ENCODE measurements at regions not wholly inside any gene's neighbourhood (a gene's known extent, or its start where the extent isn't known, plus 50 kb on each side); places are given as distances from the start of the nearest gene placed in this dataset.

DNA sequence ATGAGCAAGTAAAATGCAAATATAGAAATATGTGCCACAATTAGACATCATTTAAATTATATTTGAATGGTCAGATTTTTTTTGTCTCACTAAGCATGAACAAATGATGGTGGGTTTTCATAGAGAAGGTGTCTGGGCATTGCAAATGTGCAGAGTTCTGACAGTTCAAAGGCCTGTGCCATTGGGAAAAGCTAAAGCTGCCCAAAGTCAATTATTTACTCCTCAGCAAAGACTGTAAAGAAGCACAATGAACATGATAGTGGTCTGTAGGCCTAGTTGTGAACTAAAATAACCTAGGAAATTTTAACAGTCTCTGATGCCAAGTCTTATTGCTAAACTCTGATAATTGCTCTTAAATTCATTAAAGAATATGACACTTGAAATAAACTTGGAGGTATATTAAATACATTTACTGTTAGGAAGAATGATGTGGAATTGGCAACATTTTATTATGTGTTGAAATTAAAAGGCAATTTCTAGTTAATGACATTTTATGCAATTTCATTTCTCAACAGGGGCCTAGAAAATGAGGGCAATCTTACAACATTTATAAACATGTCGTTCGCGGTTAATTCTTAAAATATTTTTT, 874.3 kb upstream of the ADAMTS5 start:
- H3K27ac ChIP-seq (ENCODE audit: low read depth, low read length) = no peak overlapping the region
- H3K4me1 ChIP-seq (ENCODE audit: control insufficient read depth in 3 of 3, insufficient read depth in 3 of 3, low read length in 3 of 3) = no peaks in the 10 kb centered on the region
- no peak overlapping the region for H3K9ac ChIP-seq (ENCODE audit: low read depth in 1 of 3, low read length in 3 of 3)
- H3K4me3 ChIP-seq (ENCODE audit: low read length in 3 of 3) = no peak overlapping the region
- no peaks in the 10 kb centered on the region for H3K27me3 ChIP-seq (ENCODE audit: control insufficient read depth in 3 of 3, insufficient read depth in 3 of 3, low read length in 3 of 3)
- H3K36me3 ChIP-seq (ENCODE audit: control insufficient read depth in 3 of 3, insufficient read depth in 3 of 3, low read length in 3 of 3) = no peaks in the 10 kb centered on the region
- no peaks in the 10 kb centered on the region for H3K9me3 ChIP-seq (ENCODE audit: control insufficient read depth in 3 of 3, low read length in 3 of 3)

DNA sequence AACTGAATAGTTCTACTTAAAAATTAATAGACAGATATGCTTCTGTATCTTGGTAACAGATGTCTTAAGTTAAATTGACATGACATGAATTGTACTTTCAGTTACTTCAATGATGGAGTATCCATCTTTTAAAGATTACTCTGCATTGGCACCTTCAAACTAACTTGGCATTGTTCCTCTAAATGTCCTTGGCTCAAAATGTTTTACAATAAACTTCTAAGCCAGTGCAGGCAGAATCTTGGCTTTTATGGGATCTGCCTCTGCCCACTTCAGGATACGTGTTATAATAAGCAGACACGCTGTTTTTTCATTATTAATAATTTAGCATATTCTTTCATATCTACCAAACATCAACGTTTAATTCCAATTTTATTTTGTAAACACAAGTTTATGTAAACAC, 873.4 kb upstream of the ADAMTS5 start:
- Histone ChIP-seq H3K27ac (ENCODE audit: low read depth, low read length) (no peak overlapping the region), H3K27me3 (ENCODE audit: control insufficient read depth in 3 of 3, insufficient read depth in 3 of 3, low read length in 3 of 3) (no peaks in the 10 kb centered on the region), H3K36me3 (ENCODE audit: control insufficient read depth in 3 of 3, insufficient read depth in 3 of 3, low read length in 3 of 3) (no peaks in the 10 kb centered on the region), H3K9me3 (ENCODE audit: control insufficient read depth in 3 of 3, low read length in 3 of 3) (no peaks in the 10 kb centered on the region), H3K4me1 (ENCODE audit: control insufficient read depth in 3 of 3, insufficient read depth in 3 of 3, low read length in 3 of 3) (no peaks in the 10 kb centered on the region), H3K4me3 (ENCODE audit: low read length in 3 of 3) (no peak overlapping the region), H3K9ac (ENCODE audit: low read depth in 1 of 3, low read length in 3 of 3) (no peak overlapping the region)

DNA sequence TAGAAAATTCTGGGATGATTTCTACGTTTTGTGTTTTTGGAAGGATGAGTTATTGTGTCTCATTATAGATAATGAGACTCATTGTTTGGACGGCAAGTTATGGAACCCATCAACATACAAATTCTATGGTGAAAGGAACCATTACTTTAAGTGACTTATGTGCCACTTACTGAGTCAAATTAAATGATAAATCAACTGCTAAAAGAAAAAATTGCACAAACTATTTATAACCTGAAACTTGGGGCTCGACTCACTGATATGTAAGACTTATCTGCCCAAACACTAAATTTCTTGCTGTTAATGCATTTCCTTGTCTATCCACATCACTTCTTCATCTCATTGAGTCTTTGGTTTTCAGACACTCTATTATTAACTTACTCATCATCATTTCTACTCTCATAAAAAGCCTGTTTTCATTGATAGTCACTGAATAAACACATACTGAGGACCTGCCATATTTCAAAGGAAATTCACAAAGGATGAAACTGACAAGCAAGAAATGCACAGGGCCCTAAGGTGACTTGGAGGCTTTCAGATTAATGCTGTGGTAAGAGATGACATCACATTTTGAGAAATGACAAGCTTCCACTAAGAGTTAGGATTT, 872.7 kb upstream of the ADAMTS5 start:
- H3K36me3 ChIP-seq (ENCODE audit: control insufficient read depth in 3 of 3, insufficient read depth in 3 of 3, low read length in 3 of 3) = no peaks in the 10 kb centered on the region
- no peak overlapping the region for H3K9ac ChIP-seq (ENCODE audit: low read depth in 1 of 3, low read length in 3 of 3)
- no peak overlapping the region for H3K27ac ChIP-seq (ENCODE audit: low read depth, low read length)
- no peaks in the 10 kb centered on the region for H3K4me1 ChIP-seq (ENCODE audit: control insufficient read depth in 3 of 3, insufficient read depth in 3 of 3, low read length in 3 of 3)
- H3K9me3 ChIP-seq (ENCODE audit: control insufficient read depth in 3 of 3, low read length in 3 of 3) = no peaks in the 10 kb centered on the region
- H3K27me3 ChIP-seq (ENCODE audit: control insufficient read depth in 3 of 3, insufficient read depth in 3 of 3, low read length in 3 of 3) = no peaks in the 10 kb centered on the region
- H3K4me3 ChIP-seq (ENCODE audit: low read length in 3 of 3) = no peak overlapping the region

DNA sequence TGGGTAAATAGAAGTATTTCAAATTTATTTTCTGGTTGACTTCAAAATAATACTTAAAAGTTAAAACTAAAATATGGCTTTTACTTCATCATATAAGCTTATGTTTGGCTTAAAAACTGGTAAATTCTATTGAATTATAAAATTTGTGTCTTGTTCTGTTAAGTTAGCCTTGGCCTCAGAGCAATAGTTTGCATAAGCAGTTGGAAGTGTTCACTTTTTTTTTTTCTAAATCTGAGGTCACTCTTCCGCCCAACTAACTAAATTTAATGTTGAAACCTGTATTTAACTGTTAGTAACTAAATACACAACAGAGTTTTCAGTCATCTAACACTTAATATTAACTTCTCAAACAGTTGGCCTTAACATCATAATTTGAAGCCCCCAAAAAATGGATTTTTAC, 871.7 kb upstream of the ADAMTS5 start:
- Histone ChIP-seq H3K36me3 (ENCODE audit: control insufficient read depth in 3 of 3, insufficient read depth in 3 of 3, low read length in 3 of 3) (no peaks in the 10 kb centered on the region), H3K4me3 (ENCODE audit: low read length in 3 of 3) (no peak overlapping the region), H3K9ac (ENCODE audit: low read depth in 1 of 3, low read length in 3 of 3) (no peak overlapping the region), H3K27ac (ENCODE audit: low read depth, low read length) (no peak overlapping the region), H3K27me3 (ENCODE audit: control insufficient read depth in 3 of 3, insufficient read depth in 3 of 3, low read length in 3 of 3) (no peaks in the 10 kb centered on the region), H3K9me3 (ENCODE audit: control insufficient read depth in 3 of 3, low read length in 3 of 3) (no peaks in the 10 kb centered on the region), H3K4me1 (ENCODE audit: control insufficient read depth in 3 of 3, insufficient read depth in 3 of 3, low read length in 3 of 3) (no peaks in the 10 kb centered on the region)

DNA sequence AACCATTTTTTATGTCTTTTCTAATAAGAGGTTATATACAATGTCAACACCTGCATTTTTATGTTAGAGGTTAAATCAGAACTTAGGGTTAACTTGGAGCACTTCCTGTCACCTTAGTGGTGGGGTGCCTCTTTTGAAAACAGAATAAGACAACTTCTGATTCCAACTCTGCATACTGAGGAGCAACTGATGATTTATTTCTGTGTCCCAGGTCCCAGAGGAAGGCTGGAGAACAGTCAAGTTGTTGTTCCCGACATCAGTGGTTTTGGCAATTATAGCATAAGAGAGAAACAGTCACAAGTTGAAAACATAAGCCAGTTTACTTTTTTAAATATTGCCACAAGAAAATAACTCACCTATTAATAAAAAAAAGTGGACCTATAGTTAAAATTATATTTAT, 871.0 kb upstream of the ADAMTS5 start:
- Histone ChIP-seq H3K9ac (ENCODE audit: low read depth in 1 of 3, low read length in 3 of 3) (no peak overlapping the region), H3K4me1 (ENCODE audit: control insufficient read depth in 3 of 3, insufficient read depth in 3 of 3, low read length in 3 of 3) (no peaks in the 10 kb centered on the region), H3K36me3 (ENCODE audit: control insufficient read depth in 3 of 3, insufficient read depth in 3 of 3, low read length in 3 of 3) (no peaks in the 10 kb centered on the region), H3K4me3 (ENCODE audit: low read length in 3 of 3) (no peak overlapping the region), H3K27ac (ENCODE audit: low read depth, low read length) (no peak overlapping the region), H3K9me3 (ENCODE audit: control insufficient read depth in 3 of 3, low read length in 3 of 3) (no peaks in the 10 kb centered on the region), H3K27me3 (ENCODE audit: control insufficient read depth in 3 of 3, insufficient read depth in 3 of 3, low read length in 3 of 3) (no peaks in the 10 kb centered on the region)

DNA sequence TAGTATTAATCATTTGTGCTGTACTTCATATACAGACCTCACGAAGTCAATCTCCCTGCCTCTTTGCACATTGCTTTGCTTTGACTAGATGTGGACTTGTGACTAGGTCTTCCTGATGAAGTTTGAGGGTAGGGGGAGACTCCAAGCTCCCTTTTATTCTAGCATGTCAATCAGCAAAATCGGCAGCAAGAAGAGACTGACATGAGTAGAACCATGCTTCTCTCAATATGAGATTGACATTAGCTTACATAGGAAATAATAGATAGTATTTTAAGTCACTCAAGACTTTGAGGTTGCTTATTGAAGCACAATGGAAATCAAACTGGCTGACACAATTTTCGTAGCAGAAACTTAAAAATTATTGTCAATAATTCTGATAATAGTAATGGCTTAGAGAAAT, 866.4 kb upstream of the ADAMTS5 start:
- no peaks in the 10 kb centered on the region for H3K36me3 ChIP-seq (ENCODE audit: control insufficient read depth in 3 of 3, insufficient read depth in 3 of 3, low read length in 3 of 3)
- no peaks in the 10 kb centered on the region for H3K4me1 ChIP-seq (ENCODE audit: control insufficient read depth in 3 of 3, insufficient read depth in 3 of 3, low read length in 3 of 3)
- no peak overlapping the region for H3K4me3 ChIP-seq (ENCODE audit: low read length in 3 of 3)
- no peaks in the 10 kb centered on the region for H3K9me3 ChIP-seq (ENCODE audit: control insufficient read depth in 3 of 3, low read length in 3 of 3)
- no peak overlapping the region for H3K27ac ChIP-seq (ENCODE audit: low read depth, low read length)
- no peak overlapping the region for H3K9ac ChIP-seq (ENCODE audit: low read depth in 1 of 3, low read length in 3 of 3)
- H3K27me3 ChIP-seq (ENCODE audit: control insufficient read depth in 3 of 3, insufficient read depth in 3 of 3, low read length in 3 of 3) = no peaks in the 10 kb centered on the region

DNA sequence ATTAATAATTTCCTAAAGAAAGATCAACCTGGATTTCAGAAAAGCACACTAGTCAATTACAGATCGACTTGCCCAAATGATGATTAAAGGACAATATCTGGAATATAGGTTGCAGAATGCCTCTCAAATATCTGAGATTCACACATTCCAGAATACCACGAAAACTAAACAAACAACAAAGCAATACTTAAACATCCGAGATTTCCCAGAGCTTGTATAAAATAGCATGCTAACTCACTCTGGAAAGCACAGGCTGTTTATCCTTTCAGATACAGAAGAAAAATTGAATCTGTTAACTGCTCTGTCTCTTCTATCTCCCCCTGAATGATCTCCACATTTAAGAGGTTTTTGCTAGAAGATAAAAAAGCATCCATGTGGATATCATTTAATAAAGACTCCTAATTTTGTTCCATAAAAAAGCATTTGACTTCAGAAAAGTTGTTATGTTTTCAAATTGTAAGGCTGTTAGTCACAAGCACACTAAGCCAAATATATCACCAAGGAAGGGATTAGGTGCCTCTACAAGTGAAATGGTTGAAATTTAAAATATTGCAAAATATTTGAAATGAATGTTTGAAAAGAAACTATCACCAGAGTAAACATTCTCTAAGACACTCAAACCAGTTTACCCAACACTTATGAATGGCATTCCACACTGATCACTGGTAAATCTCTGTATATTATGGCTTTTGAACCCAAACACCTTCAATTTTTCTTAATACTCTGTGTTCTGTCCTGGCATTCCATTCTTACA, 865.1 kb upstream of the ADAMTS5 start:
- Histone ChIP-seq H3K27me3 (ENCODE audit: control insufficient read depth in 3 of 3, insufficient read depth in 3 of 3, low read length in 3 of 3) (no peaks in the 10 kb centered on the region), H3K4me1 (ENCODE audit: control insufficient read depth in 3 of 3, insufficient read depth in 3 of 3, low read length in 3 of 3) (no peaks in the 10 kb centered on the region), H3K9ac (ENCODE audit: low read depth in 1 of 3, low read length in 3 of 3) (no peak overlapping the region), H3K36me3 (ENCODE audit: control insufficient read depth in 3 of 3, insufficient read depth in 3 of 3, low read length in 3 of 3) (no peaks in the 10 kb centered on the region), H3K9me3 (ENCODE audit: control insufficient read depth in 3 of 3, low read length in 3 of 3) (no peaks in the 10 kb centered on the region), H3K27ac (ENCODE audit: low read depth, low read length) (no peak overlapping the region), H3K4me3 (ENCODE audit: low read length in 3 of 3) (no peak overlapping the region)

DNA sequence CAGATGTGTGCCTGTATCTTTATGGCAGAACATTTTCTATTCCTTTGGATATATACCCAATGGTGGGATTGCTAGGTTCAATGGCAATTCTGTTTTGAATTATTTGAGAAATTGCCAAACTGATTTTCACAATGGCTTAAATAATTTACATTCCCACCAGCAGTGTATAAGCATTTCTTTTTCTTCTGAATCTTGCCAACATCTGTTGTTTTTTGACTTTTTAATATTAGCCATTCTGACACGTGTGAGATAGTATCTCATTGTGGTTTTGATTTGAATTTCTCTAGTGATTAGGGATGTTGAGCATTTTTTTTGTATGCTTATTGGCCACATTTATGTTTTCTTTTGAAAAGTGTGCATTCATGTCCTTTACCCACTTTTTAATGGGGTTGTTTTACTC, 864.3 kb upstream of the ADAMTS5 start:
- no peaks in the 10 kb centered on the region for H3K9me3 ChIP-seq (ENCODE audit: control insufficient read depth in 3 of 3, low read length in 3 of 3)

DNA sequence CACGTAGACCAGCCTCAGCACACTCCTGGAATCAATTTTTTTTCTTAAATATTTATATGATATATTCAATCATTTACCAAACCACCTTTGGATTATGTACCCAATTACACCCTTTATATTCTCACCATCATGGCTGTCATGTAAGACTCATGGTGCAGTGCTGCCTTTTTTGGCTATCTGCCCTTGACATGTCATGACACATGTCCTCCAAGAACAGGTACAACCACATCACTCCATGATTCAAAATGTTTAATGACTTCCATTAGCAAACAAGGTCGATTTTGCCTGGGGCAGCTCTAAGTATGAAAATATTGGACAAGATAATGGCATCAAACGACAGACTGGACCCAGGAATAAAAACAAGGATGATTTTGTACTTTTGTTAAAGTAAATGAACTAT, 861.1 kb upstream of the ADAMTS5 start:
- no peaks in the 10 kb centered on the region for H3K27me3 ChIP-seq (ENCODE audit: control insufficient read depth in 3 of 3, insufficient read depth in 3 of 3, low read length in 3 of 3)
- no peak overlapping the region for H3K27ac ChIP-seq (ENCODE audit: low read depth, low read length)
- H3K4me1 ChIP-seq (ENCODE audit: control insufficient read depth in 3 of 3, insufficient read depth in 3 of 3, low read length in 3 of 3) = no peaks in the 10 kb centered on the region
- H3K9me3 ChIP-seq (ENCODE audit: control insufficient read depth in 3 of 3, low read length in 3 of 3) = no peaks in the 10 kb centered on the region
- H3K9ac ChIP-seq (ENCODE audit: low read depth in 1 of 3, low read length in 3 of 3) = no peak overlapping the region
- H3K4me3 ChIP-seq (ENCODE audit: low read length in 3 of 3) = no peak overlapping the region
- H3K36me3 ChIP-seq (ENCODE audit: control insufficient read depth in 3 of 3, insufficient read depth in 3 of 3, low read length in 3 of 3) = no peaks in the 10 kb centered on the region

More for the DNA sequence above, 864.3 kb upstream of the ADAMTS5 start:
- H3K36me3 ChIP-seq (ENCODE audit: control insufficient read depth in 3 of 3, insufficient read depth in 3 of 3, low read length in 3 of 3) = no peaks in the 10 kb centered on the region
- H3K4me1 ChIP-seq (ENCODE audit: control insufficient read depth in 3 of 3, insufficient read depth in 3 of 3, low read length in 3 of 3) = no peaks in the 10 kb centered on the region
- H3K9ac ChIP-seq (ENCODE audit: low read depth in 1 of 3, low read length in 3 of 3) = no peak overlapping the region
- no peak overlapping the region for H3K4me3 ChIP-seq (ENCODE audit: low read length in 3 of 3)
- H3K27me3 ChIP-seq (ENCODE audit: control insufficient read depth in 3 of 3, insufficient read depth in 3 of 3, low read length in 3 of 3) = no peaks in the 10 kb centered on the region
- no peak overlapping the region for H3K27ac ChIP-seq (ENCODE audit: low read depth, low read length)

DNA sequence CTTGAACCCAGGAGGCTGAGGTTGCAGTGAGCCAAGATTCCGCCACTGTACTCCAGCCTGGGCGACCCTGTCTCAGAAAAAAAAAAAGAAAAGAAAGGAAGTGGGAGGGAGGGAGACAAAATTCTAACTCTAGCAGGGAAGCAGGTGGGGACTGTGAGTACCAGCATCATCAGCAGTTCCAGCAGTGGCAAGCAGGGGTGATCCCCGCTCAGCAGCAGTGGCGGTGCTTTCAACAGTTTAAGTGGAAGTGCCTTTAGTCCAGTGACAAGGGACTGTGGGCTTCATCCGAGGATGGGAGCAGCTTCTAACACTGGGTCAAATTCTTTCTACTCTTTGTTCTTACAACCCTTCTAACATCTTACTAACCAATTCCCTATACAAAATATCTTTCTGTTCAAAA, 858.1 kb upstream of the ADAMTS5 start:
- H3K36me3 ChIP-seq (ENCODE audit: control insufficient read depth in 3 of 3, insufficient read depth in 3 of 3, low read length in 3 of 3) = no peaks in the 10 kb centered on the region

More for the DNA sequence above, 858.1 kb upstream of the ADAMTS5 start:
- Histone ChIP-seq H3K9ac (ENCODE audit: low read depth in 1 of 3, low read length in 3 of 3) (no peak overlapping the region), H3K4me3 (ENCODE audit: low read length in 3 of 3) (no peak overlapping the region), H3K9me3 (ENCODE audit: control insufficient read depth in 3 of 3, low read length in 3 of 3) (no peaks in the 10 kb centered on the region), H3K4me1 (ENCODE audit: control insufficient read depth in 3 of 3, insufficient read depth in 3 of 3, low read length in 3 of 3) (no peaks in the 10 kb centered on the region), H3K27ac (ENCODE audit: low read depth, low read length) (no peak overlapping the region), H3K27me3 (ENCODE audit: control insufficient read depth in 3 of 3, insufficient read depth in 3 of 3, low read length in 3 of 3) (no peaks in the 10 kb centered on the region)

Measured in skeletal muscle tissue (tissue), 3 donors.